ENCODE measurements at regions not wholly inside any gene's neighbourhood (a gene's known extent, or its start where the extent isn't known, plus 50 kb on each side); places are given as distances from the start of the nearest gene placed in this dataset.
"Not testable (repeated sequence)": the region's sequence is repeated elsewhere in the genome, so short reads cannot be mapped to it uniquely, and the experiment has no call there.

GRCh38 chr12:90216020-90216552, 507.4 kb upstream of the ATP2B1 start:
- Histone ChIP-seq H3K36me3 (no peaks in the 10 kb centered on the region), H3K9me3 (no peaks in the 10 kb centered on the region), H3K4me3 (no peak overlapping the region), H3K27ac (peak overlapping the region in 2 of 12 donors; percentile 19 to 28), H3K27me3 (no peaks in the 10 kb centered on the region), H3K4me1 (peaks cover 0 to 13% (median 0%) of the 10 kb centered on the region in 12 donors)
- ATAC-seq (no peak), DNase-seq (no peak)
- intact Hi-C loops (cut with DNase I), result no loop called here
- TF ChIP-seq CTCF (IDR thresholded peaks at IDR 0.05) (no peak), POLR2A (IDR thresholded peaks at IDR 0.05) (no peak)
- WGBS, 4 donors, result 51 to 83% (median 62%) methylated on average over 3 of the region's 3 CpGs

GRCh38 chr12:90211017-90211416, 502.4 kb upstream of the ATP2B1 start:
- Histone ChIP-seq H3K27ac (no peak overlapping the region), H3K9me3 (peaks cover 0 to 14% (median 4%) of the 10 kb centered on the region in 12 donors), H3K4me3 (no peak overlapping the region), H3K36me3 (no peaks in the 10 kb centered on the region), H3K4me1 (peaks cover 0 to 3% (median 0%) of the 10 kb centered on the region in 12 donors), H3K27me3 (no peaks in the 10 kb centered on the region)
- intact Hi-C loops (cut with DNase I), result no loop called here
- ATAC-seq (no peak), DNase-seq (no peak)
- TF ChIP-seq CTCF (IDR thresholded peaks at IDR 0.05), result no peak
- TF ChIP-seq POLR2A (IDR thresholded peaks at IDR 0.05), result no peak
- WGBS, 4 donors, result 82 to 92% (median 90%) methylated on average over 1 of the region's 1 CpG

- no peaks in the 10 kb centered on the region for H3K36me3 ChIP-seq
- 84 to 100% (median 93%) methylated on average over 1 of the region's 1 CpG for WGBS, 4 donors
- DNase-seq, result no peak
- TF ChIP-seq CTCF (IDR thresholded peaks at IDR 0.05), result no peak
- TF ChIP-seq POLR2A (IDR thresholded peaks at IDR 0.05), result no peak
- peaks cover 0 to 14% (median 4%) of the 10 kb centered on the region in 12 donors for H3K9me3 ChIP-seq
- H3K27ac ChIP-seq, result no peak overlapping the region
- intact Hi-C loops (cut with DNase I), result no loop called here
- H3K4me1 ChIP-seq, result no peaks in the 10 kb centered on the region
- no peak overlapping the region for H3K4me3 ChIP-seq
- no peaks in the 10 kb centered on the region for H3K27me3 ChIP-seq
- no peak for ATAC-seq
Observed at GRCh38 chr12:90209029-90209428, 500.4 kb upstream of the ATP2B1 start.

- H3K4me3 ChIP-seq; H3K27ac ChIP-seq; DNase-seq; H3K27me3 ChIP-seq; intact Hi-C loops (cut with DNase I); H3K36me3 ChIP-seq; H3K4me1 ChIP-seq; ATAC-seq: not testable (repeated sequence)
- H3K9me3 ChIP-seq, result peaks cover 0 to 14% (median 4%) of the 10 kb centered on the region in 12 donors
Observed at GRCh38 chr12:90208379-90208778, 499.7 kb upstream of the ATP2B1 start.

- DNase-seq, result no peak
- intact Hi-C loops (cut with DNase I), result no loop called here
- ATAC-seq, result no peak
- Histone ChIP-seq H3K4me1 (no peaks in the 10 kb centered on the region), H3K36me3 (no peaks in the 10 kb centered on the region), H3K27me3 (no peaks in the 10 kb centered on the region), H3K27ac (no peak overlapping the region), H3K4me3 (no peak overlapping the region), H3K9me3 (peaks cover 0 to 14% (median 4%) of the 10 kb centered on the region in 12 donors)
- WGBS, 4 donors, result 57 to 92% (median 83%) methylated on average over 3 of the region's 3 CpGs
- TF ChIP-seq POLR2A (IDR thresholded peaks at IDR 0.05), result no peak
- TF ChIP-seq CTCF (IDR thresholded peaks at IDR 0.05), result no peak
Observed at GRCh38 chr12:90207799-90208198, 499.2 kb upstream of the ATP2B1 start.

Data from heart left ventricle (tissue), 16 donors.